HUDEP-2 (cell line): ENCODE measurements at regions not wholly inside any gene's neighbourhood (a gene's known extent, or its start where the extent isn't known, plus 50 kb on each side); places are given as distances from the start of the nearest gene placed in this dataset.
"Not testable (repeated sequence)": the region's sequence is repeated elsewhere in the genome, so short reads cannot be mapped to it uniquely, and the experiment has no call there.

Experiments used
- DNase-seq, 76 experiments: peaks; one replicate each; lab custom pipeline; 2025; ENCODE audit not compliant: unreplicated experiment in 76 of 76; lab: John Stamatoyannopoulos, UW

DNA sequence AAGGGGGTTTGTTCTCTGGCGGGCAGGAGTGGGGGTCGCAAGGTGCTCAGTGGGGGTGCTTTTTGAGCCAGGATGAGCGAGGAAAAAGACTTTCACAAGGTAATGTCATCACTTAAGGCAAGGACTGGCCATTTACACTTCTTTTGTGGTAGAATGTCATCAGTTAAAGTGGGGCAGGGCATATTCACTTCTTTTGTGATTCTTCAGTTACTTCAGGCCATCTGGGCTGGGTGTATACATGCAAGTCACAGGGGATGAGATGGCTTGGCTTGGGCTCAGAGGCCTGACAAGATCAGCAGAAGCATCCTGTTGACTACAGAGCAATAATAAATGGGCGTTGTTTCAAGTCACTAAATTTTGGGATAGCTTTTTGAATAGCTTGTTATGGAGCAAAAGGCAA, 586.4 kb upstream of the MBL2 start:
- not testable (repeated sequence) for DNase-seq

DNA sequence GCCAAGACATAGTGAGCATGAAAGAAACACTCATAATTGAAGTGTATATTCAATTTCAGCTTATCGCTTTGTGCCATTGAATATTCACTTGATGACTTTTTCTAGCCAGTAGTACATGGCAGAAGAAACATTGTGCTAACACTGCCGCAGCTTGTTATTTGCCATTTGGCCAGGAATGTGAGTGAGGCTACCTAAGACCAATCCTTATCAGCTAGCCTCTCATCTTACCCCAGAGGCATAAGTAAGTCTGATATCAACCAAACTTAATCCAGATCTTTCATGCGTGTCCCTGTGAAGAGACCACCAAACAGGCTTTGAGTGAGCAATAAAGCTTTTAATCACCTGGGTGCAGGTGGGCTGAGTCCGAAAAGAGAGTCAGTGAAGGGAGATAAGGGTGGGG, 586.0 kb upstream of the MBL2 start:
- no peak for DNase-seq

DNA sequence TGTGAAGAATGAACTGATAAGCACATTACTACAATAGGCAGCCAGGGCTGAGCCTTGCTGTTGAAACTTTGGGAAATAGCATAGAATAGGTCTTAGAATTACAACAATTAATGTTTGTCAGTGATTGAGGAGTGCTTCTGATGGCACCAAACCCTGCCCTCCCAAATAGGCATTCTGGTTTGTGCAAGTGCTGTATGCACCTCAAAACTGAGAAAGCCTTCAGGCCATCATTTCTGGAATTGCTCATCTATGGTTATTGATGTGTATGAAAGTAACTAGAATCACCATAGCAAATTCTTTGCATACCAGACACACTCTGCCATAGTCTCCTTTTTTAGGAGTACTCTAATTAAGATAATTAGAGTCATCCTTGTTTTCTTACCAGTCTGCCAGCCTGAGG, 585.0 kb upstream of the MBL2 start:
- no peak for DNase-seq

DNA sequence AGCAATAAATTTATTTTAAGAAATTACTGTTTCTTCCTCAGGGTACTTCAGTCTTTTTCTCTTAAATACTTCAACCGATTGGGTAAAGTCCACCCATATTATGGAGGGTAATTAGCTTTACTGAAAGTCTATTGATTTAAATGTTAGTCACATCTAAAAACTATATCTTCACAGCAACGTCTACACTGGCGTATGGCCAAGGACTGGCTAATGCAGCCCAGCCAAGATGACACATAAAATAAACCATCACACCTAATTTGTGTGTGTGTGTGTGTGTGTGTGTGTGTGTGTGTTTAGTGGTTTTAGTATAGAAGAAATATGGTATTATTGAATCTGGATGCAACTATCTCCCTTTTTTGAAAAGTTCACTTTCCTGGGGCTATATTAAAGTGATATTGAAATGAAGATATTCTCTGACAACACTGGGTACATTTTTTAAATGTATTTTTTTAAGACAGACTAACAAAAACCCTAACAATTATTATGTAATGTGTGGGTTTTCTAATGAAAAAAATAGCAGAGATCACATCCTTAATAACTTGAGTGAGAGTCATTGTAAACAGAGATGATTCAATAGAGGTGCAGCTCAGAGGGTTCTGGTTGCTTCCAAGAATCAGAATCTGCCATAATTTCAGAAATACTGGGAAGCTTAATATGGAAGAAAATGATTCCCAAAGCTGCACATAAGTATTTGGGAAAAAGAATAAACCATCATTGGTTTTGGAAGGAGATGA, 584.2 kb upstream of the MBL2 start:
- DNase-seq = no peak

DNA sequence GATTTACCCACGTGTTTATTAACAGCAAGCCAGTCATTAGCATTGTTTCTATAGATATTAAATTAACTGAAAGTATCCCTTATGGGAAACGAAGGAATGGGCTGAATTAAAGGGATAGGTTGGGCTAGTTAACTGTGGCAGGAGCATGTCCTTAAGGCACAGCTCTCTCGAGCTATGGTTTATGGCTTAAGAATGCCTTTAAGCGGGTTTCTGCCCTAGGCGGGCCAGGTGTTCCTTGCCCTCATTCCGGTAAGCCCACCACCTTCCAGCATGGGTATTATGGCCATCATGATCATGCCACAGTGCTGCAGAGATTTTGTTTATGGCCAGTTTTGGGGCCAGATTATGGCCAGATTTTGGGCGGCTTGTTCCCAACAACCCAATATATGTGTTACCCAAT, 569.9 kb upstream of the MBL2 start:
- not testable (repeated sequence) for DNase-seq

DNA sequence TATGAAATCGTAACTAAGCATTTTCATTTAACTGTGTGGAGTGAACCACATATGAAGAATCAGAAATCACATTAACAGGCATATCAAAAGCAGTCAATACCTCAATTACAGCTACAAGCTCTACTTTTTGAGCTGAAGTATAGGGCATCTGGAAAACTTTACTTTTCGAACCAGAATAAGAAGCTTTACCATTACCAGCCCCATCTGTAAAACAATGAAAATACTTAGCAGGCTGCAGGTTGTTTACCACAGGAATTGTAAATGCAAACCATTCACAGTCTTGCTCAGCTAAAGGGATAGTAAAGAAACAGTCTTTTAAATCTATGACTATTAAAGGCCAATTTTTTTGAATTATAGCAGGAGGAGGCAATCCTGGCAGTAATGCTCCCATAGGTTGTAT, 565.6 kb upstream of the MBL2 start:
- DNase-seq = not testable (repeated sequence)

DNA sequence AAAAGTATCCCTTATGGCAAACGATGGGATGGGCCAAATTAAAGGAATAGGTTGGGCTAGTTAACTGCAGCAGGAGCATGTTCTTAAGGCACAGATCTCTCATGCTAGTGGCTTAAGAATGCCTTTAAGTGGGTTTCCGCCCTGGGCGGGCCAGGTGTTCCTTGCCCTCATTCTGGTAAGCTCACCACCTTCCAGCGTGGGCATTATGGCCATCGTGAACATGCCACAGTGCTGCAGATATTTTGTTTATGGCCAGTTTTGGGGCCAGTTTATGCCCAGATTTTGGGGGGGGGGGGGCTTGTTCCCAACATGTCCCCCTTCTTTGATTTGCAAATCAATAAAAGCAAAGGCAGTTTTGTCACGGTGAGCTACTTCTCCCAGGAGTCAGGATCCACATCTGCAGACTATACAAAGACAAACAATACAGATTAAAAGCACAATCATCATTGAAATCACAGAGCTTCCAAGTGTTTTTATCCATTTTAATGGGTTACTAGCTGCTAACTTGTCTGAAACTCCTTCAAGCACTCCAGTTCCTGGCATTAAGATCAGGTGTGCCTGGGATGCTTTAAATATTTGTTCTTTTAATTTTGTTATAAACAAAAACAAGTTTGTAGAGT, 563.3 kb upstream of the MBL2 start:
- not testable (repeated sequence) for DNase-seq

DNA sequence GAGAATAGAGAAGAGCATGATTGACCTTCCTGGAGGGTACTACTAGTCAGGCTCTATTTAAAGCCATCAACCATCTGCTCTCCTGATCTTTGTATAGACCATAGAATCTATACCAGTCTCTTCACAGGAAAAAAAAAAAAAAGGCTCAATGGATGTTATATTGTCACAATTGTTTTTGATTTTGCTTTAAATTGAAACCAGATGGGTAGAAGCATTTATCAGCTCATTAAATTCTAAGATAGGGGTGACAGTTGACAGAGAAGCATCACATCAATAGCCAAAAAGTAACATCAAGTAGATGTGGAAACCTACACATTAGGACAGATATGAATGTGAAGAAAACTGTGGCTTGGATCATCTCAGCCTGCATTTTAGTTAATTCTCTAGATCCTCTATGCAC, 558.9 kb upstream of the MBL2 start:
- no peak for DNase-seq

DNA sequence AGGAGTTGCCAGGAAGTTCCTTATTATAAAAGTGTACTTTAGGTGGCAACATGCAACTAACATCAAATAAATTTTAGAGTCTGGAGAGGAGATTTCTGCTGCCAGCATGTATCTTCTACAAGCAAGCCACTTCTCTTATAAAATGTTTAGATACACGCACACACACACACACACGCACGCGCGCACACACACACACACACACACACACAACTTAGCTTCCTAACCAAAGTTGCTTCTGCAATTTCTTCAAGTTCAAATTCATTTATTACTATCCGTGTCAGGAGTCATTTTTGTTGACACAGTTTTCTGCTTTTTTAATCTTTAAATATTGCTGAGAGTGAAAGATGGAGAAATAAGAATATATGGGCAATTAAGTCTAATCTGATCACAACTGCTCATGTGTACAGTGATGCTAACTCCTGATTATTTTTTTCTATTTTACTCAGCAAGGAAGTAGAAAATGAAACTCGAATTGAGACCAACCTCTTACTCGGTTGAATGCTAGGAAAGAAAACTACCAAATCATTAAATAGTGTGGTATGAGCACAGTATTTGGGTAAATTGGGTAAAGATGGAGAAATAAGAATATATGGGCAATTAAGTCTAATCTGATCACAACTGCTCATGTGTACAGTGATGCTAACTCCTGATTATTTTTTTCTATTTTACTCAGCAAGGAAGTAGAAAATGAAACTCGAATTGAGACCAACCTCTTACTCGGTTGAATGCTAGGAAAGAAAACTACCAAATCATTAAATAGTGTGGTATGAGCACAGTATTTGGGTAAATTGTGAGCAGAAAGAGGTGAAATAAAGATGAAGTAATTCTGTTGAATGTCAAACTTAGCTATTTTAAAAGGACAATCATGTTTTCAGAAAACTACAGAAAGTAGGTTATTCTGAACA, 554.1 kb upstream of the MBL2 start:
- not testable (repeated sequence) for DNase-seq

DNA sequence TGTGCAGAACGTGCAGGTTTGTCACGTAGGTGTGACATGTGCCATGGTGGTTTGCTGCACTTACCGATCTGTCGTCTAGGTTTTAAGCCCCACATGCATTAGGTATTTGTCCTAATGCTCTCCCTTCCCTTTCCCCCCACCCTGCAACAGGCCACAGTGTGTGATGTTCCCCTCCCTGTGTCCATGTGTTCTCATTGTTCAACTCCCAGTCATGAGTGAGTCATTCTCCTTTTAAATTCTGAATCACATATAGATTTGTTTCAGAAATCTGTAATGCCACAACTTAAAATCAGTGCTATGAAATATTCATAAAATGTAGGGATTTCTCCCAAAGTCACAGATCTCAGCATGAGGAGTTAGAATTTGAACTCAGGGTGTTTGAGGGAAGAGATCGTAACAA, 552.5 kb upstream of the MBL2 start:
- DNase-seq = no peak

DNA sequence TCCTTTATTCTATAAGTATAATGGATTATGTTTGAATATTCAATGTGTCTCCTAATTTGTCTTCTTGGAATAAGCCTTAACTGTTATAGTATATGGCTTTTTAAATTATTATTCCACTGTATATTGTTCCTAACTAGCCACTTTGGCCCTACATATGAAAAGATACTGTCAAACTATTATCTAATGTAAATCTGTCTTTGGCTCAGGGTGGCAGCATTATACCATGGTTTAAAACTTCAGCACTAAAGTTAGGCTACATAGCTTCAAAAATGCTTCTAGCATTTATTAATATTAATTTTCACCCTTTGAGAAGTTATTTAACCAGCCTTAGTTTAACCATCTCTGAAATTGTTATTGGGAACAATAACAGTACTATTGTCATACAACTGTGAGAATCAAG, 543.1 kb upstream of the MBL2 start:
- DNase-seq = no peak

DNA sequence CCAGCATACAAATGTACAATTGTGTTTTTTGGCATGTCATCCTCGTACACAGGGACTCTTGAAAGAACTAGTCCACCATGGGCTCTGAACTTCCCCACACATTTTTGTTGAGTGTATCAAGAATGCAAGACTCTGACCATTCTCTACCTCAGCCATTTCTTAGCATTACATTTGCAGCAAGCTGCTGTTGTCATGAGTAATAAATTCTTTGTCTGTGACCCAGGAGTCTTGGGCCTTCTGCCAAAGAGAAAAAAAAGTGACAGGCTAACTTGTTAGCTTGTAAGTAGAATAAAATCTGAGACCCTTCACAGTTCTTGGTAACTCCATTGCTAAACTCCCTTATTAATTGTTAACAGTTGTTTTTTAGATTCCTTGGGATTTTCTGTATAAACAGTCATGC, 542.3 kb upstream of the MBL2 start:
- DNase-seq = peak in 4 of 76 experiments; percentile 1 to 31 (median 12)

DNA sequence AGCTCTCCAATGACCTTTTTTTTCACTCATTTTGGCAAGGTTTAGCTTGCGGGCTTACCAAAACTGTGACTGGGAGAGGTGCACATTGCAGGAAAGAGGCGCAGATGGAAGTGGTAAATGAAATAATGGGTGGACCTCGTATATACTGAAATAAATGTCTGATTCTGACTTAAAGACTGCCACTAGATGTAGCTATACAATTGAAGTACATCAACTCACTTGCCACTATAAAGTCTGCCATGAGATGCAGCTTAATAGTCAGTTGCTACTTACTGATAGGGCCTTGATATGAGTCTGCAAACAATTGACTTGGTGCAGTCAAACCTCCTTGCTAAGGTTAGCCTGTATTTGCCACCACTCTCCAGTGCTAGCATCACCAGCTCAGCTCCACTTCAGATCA, 525.9 kb upstream of the MBL2 start:
- no peak for DNase-seq

DNA sequence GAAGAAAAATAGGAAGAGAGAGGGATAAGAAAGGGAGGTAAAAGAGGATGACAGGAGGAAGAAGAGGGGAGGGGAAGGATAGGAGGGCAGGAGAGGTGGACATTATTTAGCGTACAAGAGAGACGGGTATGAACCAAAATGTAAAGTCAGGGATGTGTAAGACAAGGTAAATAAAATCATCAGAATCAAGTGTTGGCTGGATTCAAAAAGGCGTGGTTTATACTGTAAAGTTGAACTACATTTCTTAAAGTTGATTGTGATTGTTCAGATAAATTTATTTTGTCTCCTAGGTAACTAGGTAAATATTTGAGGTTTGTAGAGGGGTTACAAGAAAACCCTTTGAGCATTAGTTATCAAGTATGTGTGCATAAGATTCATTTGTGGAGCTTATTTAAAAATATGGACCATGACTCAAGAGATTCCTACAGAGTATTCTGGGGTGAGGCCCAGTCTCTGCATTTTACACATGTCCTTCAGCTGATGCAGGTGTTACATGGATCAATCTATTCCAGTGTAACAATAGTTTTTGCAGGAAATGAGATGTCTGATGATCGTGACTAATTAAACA, 512.1 kb upstream of the MBL2 start:
- no peak for DNase-seq

DNA sequence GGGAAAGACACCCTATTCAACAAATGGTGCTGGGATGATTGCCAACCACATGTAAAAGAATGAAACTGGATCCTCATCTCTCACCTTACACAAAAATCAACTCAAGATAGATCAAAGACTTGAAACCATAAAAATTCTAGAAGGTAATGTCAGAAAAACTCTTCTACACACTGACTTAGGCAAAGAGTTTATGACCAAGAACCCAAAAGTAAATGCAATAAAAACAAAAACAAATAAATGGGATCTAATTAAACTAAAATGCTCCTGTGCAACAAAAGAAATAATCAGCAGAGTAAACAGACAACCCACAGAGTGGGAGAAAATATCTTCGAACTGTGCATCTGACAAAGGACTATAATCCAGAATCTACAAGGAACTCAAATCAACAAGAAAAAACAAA, 504.2 kb upstream of the MBL2 start:
- DNase-seq = no peak

DNA sequence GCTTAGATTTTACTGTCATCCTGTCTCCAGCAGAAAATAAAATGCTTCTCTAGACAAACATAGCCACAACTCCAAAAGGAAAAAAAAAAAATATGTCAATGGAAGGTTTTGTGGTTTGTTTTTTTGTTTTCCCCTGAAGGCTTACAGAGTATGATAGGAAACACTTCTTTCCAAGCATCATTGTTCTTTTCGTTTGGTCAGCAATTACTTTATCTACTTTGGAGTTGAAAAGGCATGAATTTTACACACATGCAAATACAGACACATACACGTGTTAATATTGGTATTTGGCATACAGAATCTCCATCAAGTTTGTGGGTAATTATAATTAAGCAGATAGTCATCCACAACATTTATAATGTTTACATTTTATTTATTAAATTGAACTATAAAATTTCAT, 496.9 kb upstream of the MBL2 start:
- DNase-seq = no peak

DNA sequence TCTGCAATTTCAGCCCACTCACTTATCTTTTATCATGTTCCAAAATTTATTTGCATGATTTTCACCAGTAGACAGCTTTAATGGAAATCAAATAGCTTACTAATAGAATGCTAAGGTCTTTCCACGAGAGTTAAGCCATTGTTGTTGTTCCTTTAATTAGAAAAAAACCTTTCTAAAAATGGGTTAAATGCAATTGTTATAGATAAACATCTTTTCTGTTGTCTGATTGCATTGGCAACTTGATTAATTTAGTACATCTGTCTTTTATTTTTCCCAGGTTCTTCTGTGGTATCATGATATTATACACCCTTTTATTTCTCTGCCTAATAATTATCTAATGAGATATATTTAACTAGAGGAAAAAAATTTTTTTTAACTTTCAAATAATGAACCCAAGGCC, 487.6 kb upstream of the MBL2 start:
- no peak for DNase-seq

DNA sequence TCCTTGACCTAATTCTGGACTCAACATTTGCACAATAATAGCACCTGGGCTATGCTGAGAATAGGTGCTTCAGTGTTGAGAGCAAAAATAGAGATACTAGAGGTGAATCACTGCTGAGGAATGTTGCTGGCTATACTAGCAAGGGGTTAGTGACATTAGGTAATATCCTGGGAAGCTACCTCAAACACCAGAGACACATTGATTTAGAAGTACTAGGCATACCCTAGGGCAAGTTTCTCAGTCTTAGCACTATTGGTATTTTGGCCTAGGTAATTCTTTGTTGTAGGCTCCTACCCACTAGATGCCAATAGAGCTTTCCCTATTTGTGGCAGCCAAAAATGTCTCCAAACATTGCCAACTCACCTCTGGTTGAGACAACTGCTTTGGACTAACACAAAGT, 484.0 kb upstream of the MBL2 start:
- no peak for DNase-seq

DNA sequence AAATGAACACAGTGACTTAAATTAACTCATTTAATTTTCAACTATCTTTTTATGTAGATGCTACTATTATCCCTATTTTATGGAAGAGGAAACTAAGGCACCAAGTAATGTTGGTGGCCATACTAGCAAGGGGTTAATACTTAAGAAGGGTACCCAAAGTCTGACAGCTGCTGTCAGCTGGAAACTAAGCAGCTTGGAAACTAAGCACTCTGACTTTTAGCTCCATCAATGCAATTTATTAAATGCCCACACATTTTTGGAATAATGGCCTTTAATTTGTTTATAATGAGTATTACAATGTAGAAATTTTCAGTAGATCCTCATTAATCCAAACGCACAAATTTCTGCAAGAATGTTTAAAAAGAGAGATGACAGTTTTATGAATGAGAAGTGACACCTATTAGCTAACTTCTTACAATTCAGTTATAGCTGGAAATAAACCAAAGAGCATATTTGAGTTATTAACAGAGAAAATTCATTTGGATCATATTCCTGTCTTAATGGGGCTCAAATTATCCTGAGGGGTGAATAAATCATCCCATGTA, 483.1 kb upstream of the MBL2 start:
- no peak for DNase-seq

DNA sequence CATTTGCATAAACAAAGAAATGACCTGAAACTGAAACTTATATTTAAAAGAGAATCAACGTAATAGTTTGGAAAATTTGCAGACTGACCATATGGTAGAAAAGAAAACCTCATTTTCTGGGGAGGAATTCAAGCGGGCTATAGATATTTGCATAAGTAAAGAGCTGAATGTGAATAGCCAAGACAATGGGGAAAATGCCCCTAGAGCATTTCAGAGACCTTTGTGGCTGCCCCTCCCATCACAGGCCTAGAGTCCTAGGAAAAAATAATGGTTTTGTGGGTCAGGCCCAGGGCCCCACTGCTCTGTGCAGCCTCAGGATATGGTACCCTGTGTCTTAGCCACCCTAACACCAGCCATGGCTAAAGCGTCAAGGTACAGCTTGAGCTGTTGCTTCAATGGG, 480.6 kb upstream of the MBL2 start:
- no peak for DNase-seq

DNA sequence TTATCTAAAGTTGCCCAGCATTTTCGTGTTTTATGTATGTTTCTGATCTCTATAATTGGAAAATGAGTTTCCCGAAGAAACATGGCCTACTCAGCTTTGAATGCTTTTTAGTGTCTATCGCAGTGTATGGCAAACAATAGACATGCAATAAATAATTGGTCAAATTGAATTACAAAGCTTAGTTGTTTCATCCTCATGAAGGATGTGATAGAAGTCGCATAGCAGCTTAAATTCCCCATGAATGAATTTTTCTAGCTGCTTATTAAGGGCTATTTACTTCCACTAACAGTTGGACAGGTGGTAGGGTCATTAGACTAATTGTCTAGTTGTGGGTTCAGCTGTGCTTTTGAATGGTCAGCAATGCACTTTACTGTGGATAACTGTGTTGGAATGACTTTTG, 467.3 kb upstream of the MBL2 start:
- DNase-seq = no peak
